ENCODE measurements at regions not wholly inside any gene's neighbourhood (a gene's known extent, or its start where the extent isn't known, plus 50 kb on each side); places are given as distances from the start of the nearest gene placed in this dataset.
A peak's percentile ranks its signal among the peaks of the same experiment; 100 is the strongest.

- DNase-seq (ENCODE audit: low spot score): no peak
These were observed 379.4 kb upstream of the C2CD4B start for GRCh38 chr15:62544446-62544845.

- peak; percentile 68 for DNase-seq (ENCODE audit: low spot score)
These were observed 380.6 kb upstream of the C2CD4B start for GRCh38 chr15:62545467-62546227.

- DNase-seq (ENCODE audit: low spot score): no peak
These were observed 381.5 kb upstream of the C2CD4B start for GRCh38 chr15:62546628-62547027.

GRCh38 chr15:62547584-62547983 is 382.5 kb upstream of the C2CD4B start:
- peak; percentile 11 for DNase-seq (ENCODE audit: low spot score)

GRCh38 chr15:62549345-62549970 is 384.4 kb upstream of the C2CD4B start:
- DNase-seq (ENCODE audit: low spot score): no peak

- no peak for DNase-seq (ENCODE audit: low spot score)
These were observed 385.0 kb upstream of the C2CD4B start for GRCh38 chr15:62550106-62550505.

GRCh38 chr15:62552444-62552843 is 387.4 kb upstream of the C2CD4B start:
- DNase-seq (ENCODE audit: low spot score): no peak

- DNase-seq (ENCODE audit: low spot score): no peak
These were observed 389.0 kb upstream of the C2CD4B start for GRCh38 chr15:62553911-62554563.

- peak; percentile 75 for DNase-seq (ENCODE audit: low spot score)
These were observed 393.7 kb upstream of the C2CD4B start for GRCh38 chr15:62558640-62559380.

- no peak for DNase-seq (ENCODE audit: low spot score)
These were observed 394.3 kb upstream of the C2CD4B start for GRCh38 chr15:62559381-62559733.

- DNase-seq (ENCODE audit: low spot score): peak; percentile 56
These were observed 396.0 kb upstream of the C2CD4B start for GRCh38 chr15:62561059-62561519.

- no peak for DNase-seq (ENCODE audit: low spot score)
These were observed 396.5 kb upstream of the C2CD4B start for GRCh38 chr15:62561571-62561970.

- no peak for DNase-seq (ENCODE audit: low spot score)
These were observed 400.0 kb upstream of the C2CD4B start for GRCh38 chr15:62564886-62565633.

GRCh38 chr15:62565634-62566026 is 400.5 kb upstream of the C2CD4B start:
- peak; percentile 23 for DNase-seq (ENCODE audit: low spot score)

GRCh38 chr15:62566248-62566647 is 401.2 kb upstream of the C2CD4B start:
- DNase-seq (ENCODE audit: low spot score): peak; percentile 20

- no peak for DNase-seq (ENCODE audit: low spot score)
These were observed 402.4 kb upstream of the C2CD4B start for GRCh38 chr15:62567501-62567900.

- DNase-seq (ENCODE audit: low spot score): no peak
These were observed 402.9 kb upstream of the C2CD4B start for GRCh38 chr15:62568004-62568403.

GRCh38 chr15:62568702-62569101 is 403.6 kb upstream of the C2CD4B start:
- DNase-seq (ENCODE audit: low spot score): no peak

GRCh38 chr15:62569460-62570404 is 404.6 kb upstream of the C2CD4B start:
- DNase-seq (ENCODE audit: low spot score): peak; percentile 18

- no peak for DNase-seq (ENCODE audit: low spot score)
These were observed 405.3 kb upstream of the C2CD4B start for GRCh38 chr15:62570405-62570783.

Data from umbilical cord (tissue), 1 donor.